ENCODE measurements at regions not wholly inside any gene's neighbourhood (a gene's known extent, or its start where the extent isn't known, plus 50 kb on each side); places are given as distances from the start of the nearest gene placed in this dataset.
A peak's percentile ranks its signal among the peaks of the same experiment; 100 is the strongest.

- Mint-ChIP-seq H3K9me3 (no peaks in the 10 kb centered on the region), H3K27me3 (peaks cover 23 to 24% of the 10 kb centered on the region in 2 donors), H3K27ac (no peak overlapping the region), H3K36me3 (no peaks in the 10 kb centered on the region), H3K4me1 (ENCODE audit: low read depth in 2 of 2) (peaks cover 0 to 6% of the 10 kb centered on the region in 2 donors), H3K4me3 (no peak overlapping the region)
- DNase-seq (ENCODE audit: low spot score), result no peak
- ATAC-seq, result no peak
Observed at GRCh38 chr9:126556560-126557250, 57.0 kb upstream of the LMX1B start.

GRCh38 chr9:126558051-126558665 lies 55.6 kb upstream of the LMX1B start:
- Mint-ChIP-seq H3K36me3 (no peaks in the 10 kb centered on the region), H3K27ac (no peak overlapping the region), H3K27me3 (peaks cover 24 to 25% of the 10 kb centered on the region in 2 donors), H3K9me3 (no peaks in the 10 kb centered on the region), H3K4me1 (ENCODE audit: low read depth in 2 of 2) (peaks cover 0 to 6% of the 10 kb centered on the region in 2 donors), H3K4me3 (no peak overlapping the region)
- ATAC-seq (peak; percentile 71 to 79), DNase-seq (ENCODE audit: low spot score) (peak; percentile 72)

- Mint-ChIP-seq H3K9me3 (no peaks in the 10 kb centered on the region), H3K4me3 (no peak overlapping the region), H3K4me1 (ENCODE audit: low read depth in 2 of 2) (peaks cover 0 to 6% of the 10 kb centered on the region in 2 donors), H3K27ac (no peak overlapping the region), H3K27me3 (peaks cover 24 to 30% of the 10 kb centered on the region in 2 donors), H3K36me3 (no peaks in the 10 kb centered on the region)
- DNase-seq (ENCODE audit: low spot score) (no peak), ATAC-seq (no peak)
Observed at GRCh38 chr9:126559296-126559695, 54.4 kb upstream of the LMX1B start.

GRCh38 chr9:126561582-126561981 lies 52.1 kb upstream of the LMX1B start:
- peaks cover 0 to 3% of the 10 kb centered on the region in 2 donors for H3K4me1 Mint-ChIP-seq (ENCODE audit: low read depth in 2 of 2)
- H3K36me3 Mint-ChIP-seq, result no peaks in the 10 kb centered on the region
- DNase-seq (ENCODE audit: low spot score) (no peak), ATAC-seq (no peak)
- H3K27ac Mint-ChIP-seq, result no peak overlapping the region
- no peak overlapping the region for H3K4me3 Mint-ChIP-seq
- H3K9me3 Mint-ChIP-seq, result no peaks in the 10 kb centered on the region
- peaks cover 36 to 37% of the 10 kb centered on the region in 2 donors for H3K27me3 Mint-ChIP-seq

GRCh38 chr9:126563556-126563955 lies 50.2 kb upstream of the LMX1B start:
- no peak for ATAC-seq
- Mint-ChIP-seq H3K27ac (no peak overlapping the region), H3K4me1 (ENCODE audit: low read depth in 2 of 2) (no peaks in the 10 kb centered on the region), H3K27me3 (peaks cover 29 to 36% of the 10 kb centered on the region in 2 donors), H3K9me3 (no peaks in the 10 kb centered on the region), H3K36me3 (no peaks in the 10 kb centered on the region), H3K4me3 (no peak overlapping the region)
- DNase-seq (ENCODE audit: low spot score), result no peak
